HG02970 (cell line): ENCODE measurements at regions not wholly inside any gene's neighbourhood (a gene's known extent, or its start where the extent isn't known, plus 50 kb on each side); places are given as distances from the start of the nearest gene placed in this dataset.
"Not testable (repeated sequence)": the region's sequence is repeated elsewhere in the genome, so short reads cannot be mapped to it uniquely, and the experiment has no call there.

ENCODE experiments used
- ATAC-seq: cut with Tn5 transposase; IDR thresholded peaks from one replicate; pipeline ENCODE4 v1.9.1; 2021; ENCODE audit warnings: mild to moderate bottlenecking, moderate library complexity, moderate number of reproducible peaks; ENCODE audit not compliant: unreplicated experiment, low FRiP score

- ATAC-seq: no peak
Measured at GRCh38 chr13:22825186-22825585, 355.6 kb upstream of the SGCG start.

DNA sequence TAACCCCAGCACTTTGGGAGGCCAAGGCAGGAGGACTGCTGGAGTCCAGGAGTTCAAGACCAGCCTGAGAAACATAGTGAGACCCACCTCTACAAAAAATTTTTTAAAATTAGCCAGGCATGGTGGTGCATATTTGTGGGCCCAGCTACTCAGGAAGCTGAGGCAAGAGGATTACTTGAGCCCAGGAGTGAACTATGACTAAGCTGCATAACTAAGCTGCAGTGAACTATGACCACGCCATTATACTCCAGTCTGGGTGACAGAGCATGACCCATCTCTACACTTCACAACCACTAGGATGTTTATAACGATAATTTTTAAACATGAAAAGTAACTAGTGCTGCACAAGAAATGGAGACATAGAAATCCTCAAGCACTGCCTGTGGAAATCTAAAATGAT is 352.7 kb upstream of the SGCG start:
- ATAC-seq: no peak

DNA sequence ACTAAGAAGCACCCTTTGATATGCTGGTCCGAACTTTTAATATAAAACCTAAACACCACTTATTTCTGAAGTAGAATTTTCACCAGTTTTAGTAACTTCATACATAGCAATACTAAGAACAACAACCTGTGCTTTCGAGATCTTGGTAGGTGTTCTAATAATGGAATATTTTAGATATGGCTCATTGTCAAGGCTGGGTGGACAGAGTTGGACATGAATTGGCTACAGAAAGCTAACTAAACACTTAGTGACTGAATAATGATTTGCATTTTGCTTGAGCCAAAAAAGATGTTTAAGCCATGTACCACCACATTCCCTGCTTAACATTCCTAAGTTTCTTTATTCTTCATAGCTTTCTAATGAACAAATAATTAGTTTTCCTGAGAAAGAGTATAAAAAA is 344.3 kb upstream of the SGCG start:
- ATAC-seq: no peak

DNA sequence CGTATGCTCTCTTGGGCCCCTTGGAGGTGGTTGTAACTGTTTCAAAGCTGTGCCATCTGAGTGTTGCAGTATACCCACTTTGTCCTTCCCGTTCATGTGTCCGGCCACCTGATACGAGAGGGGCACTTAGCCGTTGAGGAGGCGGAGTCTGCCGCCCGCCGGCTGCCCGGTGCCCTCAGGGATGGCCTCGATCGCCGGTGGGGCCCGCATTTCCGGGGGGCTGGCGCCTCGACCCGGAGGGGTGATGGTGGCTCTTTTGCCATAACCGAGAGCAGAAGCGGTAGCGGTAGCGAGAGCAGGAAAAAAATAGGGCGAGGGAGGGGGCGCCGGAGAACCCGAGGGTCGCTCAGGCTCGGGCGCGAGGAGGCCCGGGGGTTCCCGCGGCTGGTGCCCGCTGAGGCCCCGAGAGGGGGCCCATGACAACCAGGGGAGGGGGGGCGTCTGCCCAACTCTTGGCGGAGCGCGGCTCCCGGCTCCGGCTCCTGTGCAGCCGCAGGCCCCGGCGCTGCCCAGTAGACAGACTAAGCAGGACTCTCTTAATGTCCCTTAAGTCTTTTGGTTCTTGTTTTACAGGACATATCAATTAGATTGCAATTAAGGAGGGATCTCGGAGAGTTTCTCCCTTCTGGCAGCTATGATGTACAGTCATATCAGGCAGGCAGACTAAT is 342.7 kb upstream of the SGCG start:
- ATAC-seq: no peak

- no peak for ATAC-seq
Measured at GRCh38 chr13:22839603-22840530, 340.9 kb upstream of the SGCG start.

- no peak for ATAC-seq
Measured at GRCh38 chr13:22846551-22846950, 334.2 kb upstream of the SGCG start.

DNA sequence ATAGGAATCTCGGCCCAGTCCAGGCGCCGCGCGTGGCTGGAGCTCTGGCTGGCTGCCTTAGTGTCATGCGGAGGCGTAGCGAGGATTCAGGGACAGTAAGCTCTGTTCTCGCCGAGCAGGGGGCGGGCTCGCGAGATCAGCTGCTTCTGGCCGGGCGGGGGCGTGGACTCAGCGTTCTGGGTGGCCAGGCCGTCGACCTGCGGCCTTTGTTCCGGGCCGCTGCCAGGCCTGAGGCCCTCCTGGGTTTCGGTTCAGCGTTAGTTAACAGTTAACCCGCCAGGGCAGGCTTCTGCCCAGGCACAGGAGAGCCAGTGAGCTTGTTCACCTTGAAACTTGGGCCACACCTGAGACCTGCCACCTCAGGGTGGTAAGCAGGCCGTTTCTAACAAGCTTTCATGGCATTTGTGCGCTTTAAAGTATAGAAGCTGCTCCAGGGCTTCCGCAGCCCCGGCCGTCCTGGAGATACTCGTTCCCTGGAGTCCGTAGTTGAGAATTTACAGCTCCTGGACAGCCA is 332.2 kb upstream of the SGCG start:
- no peak for ATAC-seq

GRCh38 chr13:22855926-22856325 is 324.9 kb upstream of the SGCG start:
- no peak for ATAC-seq

GRCh38 chr13:22858980-22859379 is 321.8 kb upstream of the SGCG start:
- not testable (repeated sequence) for ATAC-seq

DNA sequence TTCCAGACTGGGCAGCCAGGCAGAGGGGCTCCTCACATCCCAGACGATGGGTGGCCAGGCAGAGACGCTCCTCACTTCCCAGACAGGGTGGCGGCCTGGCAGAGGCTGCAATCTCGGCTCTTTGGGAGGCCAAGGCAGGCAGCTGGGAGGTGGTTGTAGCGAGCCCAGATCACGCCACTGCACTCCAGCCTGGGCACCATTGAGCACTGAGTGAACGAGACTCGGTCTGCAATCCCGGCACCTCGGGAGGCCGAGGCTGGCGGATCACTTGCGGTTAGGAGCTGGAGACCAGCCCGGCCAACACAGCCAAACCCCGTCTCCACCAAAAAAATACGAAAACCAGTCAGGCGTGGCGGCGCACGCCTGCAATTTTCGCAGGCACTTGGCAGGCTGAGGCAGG is 321.4 kb upstream of the SGCG start:
- ATAC-seq: not testable (repeated sequence)

DNA sequence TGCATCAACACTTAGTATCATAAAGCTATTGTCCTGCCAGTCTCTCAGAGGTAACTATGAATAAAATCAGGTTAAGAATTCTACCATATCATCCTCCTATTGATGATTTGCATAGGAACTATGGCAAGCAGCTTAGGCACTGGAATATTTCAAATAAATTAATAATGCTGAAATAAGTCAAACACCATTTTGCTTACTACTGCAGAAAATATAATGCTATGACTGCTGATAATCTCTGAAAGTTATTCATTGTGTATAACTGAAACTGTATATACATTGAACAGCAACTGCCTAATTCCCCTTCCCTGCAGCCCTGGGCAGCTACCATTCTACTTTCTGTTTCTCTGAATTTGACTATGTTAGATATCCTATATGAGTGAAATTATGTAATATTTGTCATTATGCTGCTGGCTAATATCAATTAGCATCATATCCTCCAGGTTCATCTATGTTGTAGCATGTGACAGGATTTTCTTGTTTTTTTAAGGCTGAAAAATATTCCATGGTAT is 318.8 kb upstream of the SGCG start:
- ATAC-seq: no peak

DNA sequence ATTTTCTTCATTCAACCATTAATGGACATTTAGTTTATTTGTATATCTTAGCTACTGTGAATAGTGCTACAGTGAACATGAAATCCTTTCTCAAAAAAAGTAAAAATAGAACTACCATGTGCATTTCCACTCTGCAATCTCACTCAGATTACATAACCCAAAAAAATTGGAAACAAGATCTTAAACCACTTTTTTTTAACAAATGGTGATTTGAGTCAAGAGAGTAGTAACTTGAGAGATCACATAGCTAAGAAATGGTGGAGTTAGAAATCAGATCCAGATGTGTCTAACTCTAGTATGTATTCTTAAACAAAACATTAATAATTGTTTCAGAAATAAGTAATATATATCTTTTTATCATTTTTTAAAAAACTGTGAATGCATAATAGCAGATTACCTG is 318.3 kb upstream of the SGCG start:
- no peak for ATAC-seq

- no peak for ATAC-seq
Measured at GRCh38 chr13:22866221-22866620, 314.6 kb upstream of the SGCG start.

DNA sequence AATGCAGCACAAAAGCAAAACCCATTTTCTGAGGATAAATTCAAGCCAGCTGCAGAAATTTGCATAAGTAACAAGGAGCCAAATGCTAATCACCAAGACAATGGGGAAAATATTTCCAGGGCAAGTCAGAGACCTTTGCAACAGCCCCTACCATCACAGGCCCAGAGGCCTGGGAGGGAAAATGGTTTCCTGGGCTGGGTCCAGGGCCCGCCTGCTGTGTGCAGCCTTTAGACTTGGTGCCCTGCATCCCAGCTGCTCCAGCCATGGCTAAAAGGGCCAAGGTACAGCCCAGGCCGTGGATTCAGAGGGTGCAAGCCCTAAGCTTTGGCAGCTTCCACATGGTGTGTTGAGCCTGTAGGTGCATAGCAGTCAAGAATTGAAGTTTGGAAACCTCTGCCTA is 309.5 kb upstream of the SGCG start:
- no peak for ATAC-seq

- ATAC-seq: no peak
Measured at GRCh38 chr13:22874839-22875238, 305.9 kb upstream of the SGCG start.

GRCh38 chr13:22877421-22877820 is 303.4 kb upstream of the SGCG start:
- ATAC-seq: no peak

DNA sequence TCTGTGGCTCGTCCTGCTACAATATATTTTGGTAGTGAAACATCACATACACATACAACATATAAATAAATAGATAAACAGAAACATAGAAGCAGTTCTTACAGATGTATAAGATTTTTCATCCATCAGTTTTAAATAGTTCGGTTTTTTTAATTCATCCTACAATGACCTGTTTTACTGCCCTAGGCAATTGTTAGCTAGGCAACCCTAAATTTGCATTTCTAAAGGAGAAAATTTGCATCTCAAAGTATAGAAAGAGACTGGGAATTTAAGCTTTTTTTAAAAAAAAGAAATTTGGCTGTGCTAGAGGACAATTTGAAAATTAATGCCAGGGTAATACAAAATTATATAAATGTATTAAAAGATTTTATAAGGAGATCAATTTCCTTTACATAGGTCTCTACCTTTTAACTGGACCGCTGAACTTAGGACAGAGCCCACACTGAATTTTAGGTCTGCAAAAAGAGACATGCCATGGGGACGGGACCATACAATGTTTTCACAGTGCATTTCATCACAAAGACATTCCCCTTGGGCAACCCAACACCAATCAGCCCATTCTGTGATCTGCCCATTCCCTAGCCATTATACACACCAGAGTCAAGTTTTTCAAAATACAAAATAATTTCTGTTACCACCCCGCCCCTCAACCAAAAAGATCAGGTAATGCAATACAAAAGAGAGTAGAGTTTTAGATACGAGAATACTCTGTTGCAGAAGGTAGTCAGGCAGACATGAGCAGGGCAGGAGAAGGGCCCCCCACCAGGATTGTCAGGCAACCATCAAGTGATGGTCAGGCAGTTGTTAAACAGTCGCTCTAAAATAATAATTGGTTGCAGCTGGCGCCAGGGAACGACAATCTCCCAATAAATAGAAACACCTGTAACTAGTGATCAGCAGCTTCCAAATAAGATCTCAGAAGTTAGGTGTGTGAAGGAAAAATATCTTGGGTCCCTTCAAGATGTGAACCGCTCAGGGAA is 299.7 kb upstream of the SGCG start:
- ATAC-seq: no peak

DNA sequence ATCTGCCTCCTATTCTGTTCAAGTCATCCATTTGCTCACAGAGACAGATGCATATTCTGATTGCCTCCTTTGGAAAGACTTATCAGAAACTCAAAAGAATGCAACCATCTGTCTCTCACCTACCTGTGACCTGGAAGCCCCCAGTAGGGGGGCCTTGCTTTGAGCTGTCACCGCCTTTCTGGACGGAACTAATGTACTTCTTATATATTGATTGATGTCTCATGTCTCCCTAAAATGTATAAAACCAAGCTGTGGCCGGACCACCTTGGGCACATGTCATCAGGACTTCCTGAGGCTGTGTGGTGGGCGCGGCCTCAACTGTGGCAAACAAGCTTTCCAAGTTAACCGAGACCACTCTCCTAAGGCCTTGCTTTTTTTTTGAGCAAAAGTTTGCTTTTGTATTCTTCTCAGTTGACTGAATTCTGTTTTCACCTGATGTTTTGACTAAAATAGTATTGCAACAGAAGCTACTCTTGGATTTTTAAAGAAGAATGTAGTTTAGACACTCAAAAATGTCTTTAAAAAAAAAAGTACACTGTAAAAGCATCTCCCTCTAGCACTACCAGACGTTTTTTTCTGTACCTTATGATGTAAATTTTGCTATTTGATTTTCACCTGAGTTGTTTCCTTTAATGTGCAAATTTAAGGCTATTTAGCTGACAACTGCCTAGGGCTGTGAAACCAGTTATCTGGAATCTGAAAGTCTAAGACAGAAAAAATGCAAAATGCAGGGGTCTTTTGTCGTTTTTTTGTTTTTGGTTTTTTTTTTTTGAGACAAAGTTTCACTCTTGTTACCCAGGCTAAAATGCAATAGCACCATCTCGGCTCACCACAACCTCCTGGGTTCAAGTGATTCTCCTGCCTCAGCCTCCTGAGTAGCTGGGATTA is 298.8 kb upstream of the SGCG start:
- ATAC-seq: not testable (repeated sequence)

GRCh38 chr13:22883262-22883840 is 297.4 kb upstream of the SGCG start:
- no peak for ATAC-seq
